Adrenal gland (tissue), 5 donors: ENCODE measurements at regions not wholly inside any gene's neighbourhood (a gene's known extent, or its start where the extent isn't known, plus 50 kb on each side); places are given as distances from the start of the nearest gene placed in this dataset.

Experiments used
- CTCF ChIP-seq, 6 experiments: fragments of 450-650 bp in 4 of 6; fragments of 200-600 bp in 2 of 6; sonication (generic) in 1 of 6; IDR thresholded peaks; 1 replicate in 5 of 6; 2 replicates in 1 of 6; pipeline versions ENCODE4 v1.5.1 to v1.8.0; 2016 to 2021; ENCODE audit warnings: antibody characterized with exemption in 6 of 6, mild to moderate bottlenecking in 2 of 6, moderate library complexity in 1 of 6
- POLR2A ChIP-seq, 2 donors: fragments of 450-650 bp; IDR thresholded peaks; one replicate each; pipeline ENCODE4 v1.6.1; 2017; ENCODE audit warnings: antibody characterized with exemption in 2 of 2, mild to moderate bottlenecking in 2 of 2, moderate library complexity in 1 of 2
- donor health status: DM: no; HTN: no; CAD: no.

GRCh38 chr7:131792311-131792710, 235.9 kb upstream of the PODXL start:
- no peak for TF ChIP-seq CTCF (IDR thresholded peaks at IDR 0.05)
- TF ChIP-seq POLR2A (IDR thresholded peaks at IDR 0.05): no peak
